ENCODE measurements at regions not wholly inside any gene's neighbourhood (a gene's known extent, or its start where the extent isn't known, plus 50 kb on each side); places are given as distances from the start of the nearest gene placed in this dataset.

GRCh38 chr3:132900481-132900880, 137.7 kb upstream of the TMEM108 start:
- no peak for TF ChIP-seq CTCF (IDR thresholded peaks at IDR 0.05)
- TF ChIP-seq POLR2A (IDR thresholded peaks at IDR 0.05) = no peak

Data from prostate gland (tissue), 2 donors.